IMR-90 (cell line): ENCODE measurements at regions not wholly inside any gene's neighbourhood (a gene's known extent, or its start where the extent isn't known, plus 50 kb on each side); places are given as distances from the start of the nearest gene placed in this dataset.

ENCODE experiments used
- ATAC-seq: fragments of 200-7000 bp; cut with Tn5 transposase; 2 replicates; pipeline ENCODE4 v1.9.1; 2020; ENCODE audit warnings: low read depth, mild to moderate bottlenecking, moderate library complexity
- BruUV-seq: library from RNA; stranded (reverse); fragments of 400-500 nt; replicated peaks from 2 replicates; lab custom pipeline; 2021; lab: Mats Ljungman, UMichigan
- CTCF ChIA-PET: fragments of 300-600 bp; formaldehyde crosslinking; extraction: SDS; loops from one replicate; lab custom pipeline; 2021; ENCODE audit warnings: antibody characterized with exemption; lab: Yijun Ruan, JAX
- POLR2A ChIA-PET: fragments of 300-600 bp; sonication (Branson Sonifier 250); formaldehyde crosslinking; loops from one replicate; lab custom pipeline; 2022; ENCODE audit warnings: antibody characterized with exemption; ENCODE audit not compliant: unreplicated experiment; lab: Charles Lee
- DNase-seq: peaks from one replicate; pipeline ENCODE4 v3.0.0; 2013
- H2AFZ ChIP-seq: replicated peaks from 2 replicates; pipeline ENCODE3; 2013; ENCODE audit warnings: low read length, mild to moderate bottlenecking; ENCODE audit not compliant: poor library complexity
- H2AK5ac ChIP-seq: 2 replicates; pipeline ENCODE4 v1.6.1; 2013; ENCODE audit warnings: low read depth, low read length, inconsistent platforms
- H2AK9ac ChIP-seq: replicated peaks from 2 replicates; pipeline ENCODE3; 2013; ENCODE audit warnings: mild to moderate bottlenecking, low read depth, low read length, moderate library complexity; ENCODE audit not compliant: poor library complexity
- H2BK120ac ChIP-seq: 2 replicates; pipeline ENCODE4 v1.6.1; 2013; ENCODE audit warnings: low read depth, low read length, inconsistent platforms
- H2BK15ac ChIP-seq: 3 replicates; pipeline ENCODE4 v1.6.1; 2013; ENCODE audit warnings: low read depth, low read length, inconsistent platforms
- H2BK20ac ChIP-seq: 2 replicates; pipeline ENCODE4 v1.6.1; 2013; ENCODE audit warnings: low read depth, mild to moderate bottlenecking, inconsistent platforms, low read length, moderate library complexity
- H2BK5ac ChIP-seq: 2 replicates; pipeline ENCODE4 v1.6.1; 2013; ENCODE audit warnings: mild to moderate bottlenecking, low read depth, low read length, inconsistent platforms; ENCODE audit not compliant: poor library complexity, severe bottlenecking
- H3K14ac ChIP-seq: replicated peaks from 2 replicates; pipeline ENCODE4 v1.6.1; 2013; ENCODE audit warnings: low read depth, low read length, inconsistent platforms
- H3K18ac ChIP-seq: 2 replicates; pipeline ENCODE4 v1.6.1; 2013; ENCODE audit warnings: low read depth, low read length, control low read depth
- H3K23ac ChIP-seq: 2 replicates; pipeline ENCODE4 v1.6.1; 2013; ENCODE audit warnings: low read depth, low read length, inconsistent platforms
- H3K27ac ChIP-seq: 2 replicates; pipeline ENCODE4 v1.5.1; 2013; ENCODE audit warnings: mild to moderate bottlenecking, control low read depth, low read length; ENCODE audit not compliant: insufficient read depth
- H3K27me3 ChIP-seq: 2 replicates; pipeline ENCODE4 v1.6.1; 2013; ENCODE audit warnings: low read length; ENCODE audit not compliant: control insufficient read depth, insufficient read depth
- H3K36me3 ChIP-seq: 2 replicates; pipeline ENCODE4 v1.6.1; 2013; ENCODE audit warnings: low read length, mixed read lengths; ENCODE audit not compliant: control insufficient read depth, insufficient read depth
- H3K4ac ChIP-seq: 2 replicates; pipeline ENCODE4 v1.6.1; 2013; ENCODE audit warnings: low read depth, low read length, inconsistent platforms
- H3K4me1 ChIP-seq: 2 replicates; pipeline ENCODE4 v1.6.1; 2013; ENCODE audit warnings: low read length, mixed read lengths; ENCODE audit not compliant: control insufficient read depth, insufficient read depth
- H3K4me2 ChIP-seq: 2 replicates; pipeline ENCODE4 v1.6.1; 2013; ENCODE audit warnings: low read depth, mild to moderate bottlenecking, control low read depth, low read length, moderate library complexity
- H3K4me3 ChIP-seq: 2 replicates; pipeline ENCODE4 v1.5.1; 2013; ENCODE audit warnings: low read depth, mild to moderate bottlenecking, control low read depth, low read length, moderate library complexity; ENCODE audit not compliant: insufficient read depth
- H3K56ac ChIP-seq: 2 replicates; pipeline ENCODE4 v1.6.1; 2013; ENCODE audit warnings: low read length, inconsistent platforms; ENCODE audit not compliant: insufficient read depth; ENCODE audit errors: extremely low read depth
- H3K79me1 ChIP-seq, 2 experiments: 2 replicates each; pipeline ENCODE4 v1.6.1; 2013; ENCODE audit warnings: low read length in 2 of 2, inconsistent platforms in 1 of 2, low read depth in 1 of 2
- H3K9ac ChIP-seq: 2 replicates; pipeline ENCODE4 v1.6.1; 2013; ENCODE audit warnings: low read depth, low read length, control low read depth
- H3K9me1 ChIP-seq: 2 replicates; pipeline ENCODE4 v1.6.1; 2013; ENCODE audit warnings: low read length, inconsistent platforms; ENCODE audit not compliant: insufficient read depth
- H3K9me3 ChIP-seq: 2 replicates; pipeline ENCODE4 v1.6.1; 2013; ENCODE audit warnings: low read length; ENCODE audit not compliant: control insufficient read depth, insufficient read depth
- H4K20me1 ChIP-seq: 2 replicates; pipeline ENCODE4 v1.6.1; 2013; ENCODE audit warnings: low read length, inconsistent platforms; ENCODE audit not compliant: insufficient read depth
- H4K5ac ChIP-seq: 2 replicates; pipeline ENCODE4 v1.6.1; 2013; ENCODE audit warnings: mild to moderate bottlenecking, low read depth, low read length, control low read depth
- H4K8ac ChIP-seq, 2 experiments: 2 replicates each; pipeline ENCODE4 v1.6.1; 2013; ENCODE audit warnings: low read depth in 2 of 2, low read length in 2 of 2, control low read depth in 1 of 2, inconsistent platforms in 1 of 2
- H4K91ac ChIP-seq: 2 replicates; pipeline ENCODE4 v1.6.1; 2013; ENCODE audit warnings: low read depth, low read length, inconsistent platforms; ENCODE audit not compliant: insufficient read depth
- BHLHE40 ChIP-seq: fragments of 150-350 bp; IDR thresholded peaks from 2 replicates; pipeline ENCODE4 v1.6.1; 2016; ENCODE audit warnings: mild to moderate bottlenecking, low read depth, low read length
- CEBPB ChIP-seq: IDR thresholded peaks from 2 replicates; pipeline ENCODE4 v1.6.1; 2012; ENCODE audit warnings: low read depth, low read length, improper control_type of control experiment
- CHD1 ChIP-seq: IDR thresholded peaks from 2 replicates; pipeline ENCODE4 v1.6.1; 2012; ENCODE audit warnings: low read depth, low read length, improper control_type of control experiment
- FOS ChIP-seq: fragments of 150-350 bp; IDR thresholded peaks from 2 replicates; pipeline ENCODE4 v1.6.1; 2016; ENCODE audit warnings: low read depth, low read length
- MAFK ChIP-seq: IDR thresholded peaks from 2 replicates; pipeline ENCODE4 v1.6.1; 2012; ENCODE audit warnings: low read depth, low read length, improper control_type of control experiment
- MAZ ChIP-seq: IDR thresholded peaks from 2 replicates; pipeline ENCODE4 v1.6.1; 2012; ENCODE audit warnings: low read depth, mild to moderate bottlenecking, low read length, improper control_type of control experiment, moderate library complexity, borderline replicate concordance
- MXI1 ChIP-seq: IDR thresholded peaks from 2 replicates; pipeline ENCODE4 v1.6.1; 2012; ENCODE audit warnings: low read depth, mild to moderate bottlenecking, low read length, moderate library complexity, borderline replicate concordance
- NFE2L2 ChIP-seq: fragments of 150-350 bp; IDR thresholded peaks from 2 replicates; pipeline ENCODE4 v1.6.1; 2016; ENCODE audit warnings: low read depth, mild to moderate bottlenecking, low read length
- POLR2A ChIP-seq: IDR thresholded peaks from 2 replicates; pipeline ENCODE4 v1.6.1; 2012; ENCODE audit warnings: mild to moderate bottlenecking, low read depth, low read length
- RAD21 ChIP-seq: IDR thresholded peaks from 2 replicates; pipeline ENCODE4 v1.6.1; 2012; ENCODE audit warnings: low read length, improper control_type of control experiment
- RCOR1 ChIP-seq: IDR thresholded peaks from 2 replicates; pipeline ENCODE4 v1.6.1; 2012; ENCODE audit warnings: mild to moderate bottlenecking, low read length, improper control_type of control experiment; ENCODE audit not compliant: insufficient replicate concordance
- RFX5 ChIP-seq: IDR thresholded peaks from 2 replicates; pipeline ENCODE4 v1.8.0; 2012; ENCODE audit warnings: low read depth, mild to moderate bottlenecking, low read length, moderate library complexity
- SMC3 ChIP-seq: fragments of 150-350 bp; IDR thresholded peaks from 2 replicates; pipeline ENCODE4 v1.6.1; 2016; ENCODE audit warnings: low read depth, mild to moderate bottlenecking, antibody characterized with exemption, low read length, moderate library complexity
- WGBS, 2 experiments: methylation state at CpG; one replicate each; pipeline versions ENCODE4 v1.1.5 to v1.1.7; 2013; ENCODE audit warnings: missing lambda C conversion rate in 2 of 2; ENCODE audit not compliant: insufficient read length in 1 of 2; ENCODE audit errors: extremely low coverage in 2 of 2; 5-methylcytosine and 5-hydroxymethylcytosine counted together
- dilution Hi-C: fragments of 300-500 bp; cut with HindIII; formaldehyde crosslinking; loops from one replicate; pipeline ENCODE4 v1.14.3; 2018; ENCODE audit warnings: low sequenced_read_pairs; ENCODE audit not compliant: unreplicated experiment
- in situ Hi-C: fragments of 300-500 bp; cut with MboI; formaldehyde crosslinking; loops from 3 replicates; pipeline ENCODE4 v1.14.3; 2019; ENCODE audit warnings: low sequenced_read_pairs, inconsistent platforms, mixed read lengths
- intact Hi-C: fragments of 100-400 bp; cut with micrococcal nuclease; formaldehyde crosslinking; loops from 2 replicates; pipeline ENCODE4 v1.10.0; 2022
- TF ChIP-seq, protein P1 (sequence below): fragments of 150-350 bp; IDR thresholded peaks from 2 replicates; pipeline ENCODE4 v1.6.1; 2016; ENCODE audit warnings: low read depth, mild to moderate bottlenecking, low read length, moderate library complexity, borderline replicate concordance
- TF ChIP-seq, protein P2 (sequence below): conservative IDR thresholded peaks from 2 replicates; pipeline ENCODE4 v1.5.1; 2012; ENCODE audit warnings: mild to moderate bottlenecking, low read depth, low read length, improper control_type of control experiment
- TF ChIP-seq, protein P3 (sequence below): fragments of 150-350 bp; IDR thresholded peaks from 2 replicates; pipeline ENCODE4 v1.6.1; 2017; ENCODE audit warnings: mild to moderate bottlenecking, antibody characterized with exemption, low read length, low read depth

DNA sequence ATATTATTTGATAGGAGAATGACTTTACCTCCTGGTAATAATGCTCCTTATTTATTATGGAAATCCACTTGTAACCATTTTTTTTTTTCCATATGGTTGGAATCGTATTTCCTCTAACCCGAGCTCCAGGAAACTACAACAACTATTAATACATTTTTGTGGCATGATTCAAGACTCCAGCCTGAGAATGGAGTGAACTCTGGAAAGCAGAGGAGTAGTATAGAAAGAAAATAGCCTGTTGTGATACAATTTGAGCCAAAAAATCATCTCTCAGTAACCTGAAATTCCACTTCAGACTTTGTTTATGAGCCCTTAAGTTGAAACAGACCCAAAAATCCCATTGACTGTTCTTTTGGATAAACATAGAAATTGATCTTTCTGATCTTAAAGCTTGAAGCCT, 921.1 kb downstream of the SOCS6 start:
- no peak overlapping the region for H3K4me2 ChIP-seq
- no peak overlapping the region for H3K4ac ChIP-seq
- no peak overlapping the region for H4K5ac ChIP-seq
- DNase-seq (no peak), ATAC-seq (no peak)
- no peaks in the 10 kb centered on the region for H3K9me1 ChIP-seq
- no peak overlapping the region for H2BK20ac ChIP-seq
- no peak overlapping the region for H2BK5ac ChIP-seq
- no peak overlapping the region for H3K27ac ChIP-seq
- ChIA-PET POLR2A (no interaction called here), CTCF (no interaction called here)
- H4K91ac ChIP-seq, result no peak overlapping the region
- no peak overlapping the region for H3K56ac ChIP-seq
- no peak overlapping the region for H3K18ac ChIP-seq
- TF ChIP-seq RAD21 (no peak), RCOR1 (no peak), FOS (no peak), MXI1 (no peak), RFX5 (no peak), MAZ (no peak), CEBPB (no peak), NFE2L2 (no peak), BHLHE40 (no peak), SMC3 (no peak), CHD1 (no peak), POLR2A (no peak), MAFK (no peak)
- TF ChIP-seq, protein P1, sequence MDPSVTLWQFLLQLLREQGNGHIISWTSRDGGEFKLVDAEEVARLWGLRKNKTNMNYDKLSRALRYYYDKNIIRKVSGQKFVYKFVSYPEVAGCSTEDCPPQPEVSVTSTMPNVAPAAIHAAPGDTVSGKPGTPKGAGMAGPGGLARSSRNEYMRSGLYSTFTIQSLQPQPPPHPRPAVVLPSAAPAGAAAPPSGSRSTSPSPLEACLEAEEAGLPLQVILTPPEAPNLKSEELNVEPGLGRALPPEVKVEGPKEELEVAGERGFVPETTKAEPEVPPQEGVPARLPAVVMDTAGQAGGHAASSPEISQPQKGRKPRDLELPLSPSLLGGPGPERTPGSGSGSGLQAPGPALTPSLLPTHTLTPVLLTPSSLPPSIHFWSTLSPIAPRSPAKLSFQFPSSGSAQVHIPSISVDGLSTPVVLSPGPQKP, result no peak
- TF ChIP-seq, protein P2, sequence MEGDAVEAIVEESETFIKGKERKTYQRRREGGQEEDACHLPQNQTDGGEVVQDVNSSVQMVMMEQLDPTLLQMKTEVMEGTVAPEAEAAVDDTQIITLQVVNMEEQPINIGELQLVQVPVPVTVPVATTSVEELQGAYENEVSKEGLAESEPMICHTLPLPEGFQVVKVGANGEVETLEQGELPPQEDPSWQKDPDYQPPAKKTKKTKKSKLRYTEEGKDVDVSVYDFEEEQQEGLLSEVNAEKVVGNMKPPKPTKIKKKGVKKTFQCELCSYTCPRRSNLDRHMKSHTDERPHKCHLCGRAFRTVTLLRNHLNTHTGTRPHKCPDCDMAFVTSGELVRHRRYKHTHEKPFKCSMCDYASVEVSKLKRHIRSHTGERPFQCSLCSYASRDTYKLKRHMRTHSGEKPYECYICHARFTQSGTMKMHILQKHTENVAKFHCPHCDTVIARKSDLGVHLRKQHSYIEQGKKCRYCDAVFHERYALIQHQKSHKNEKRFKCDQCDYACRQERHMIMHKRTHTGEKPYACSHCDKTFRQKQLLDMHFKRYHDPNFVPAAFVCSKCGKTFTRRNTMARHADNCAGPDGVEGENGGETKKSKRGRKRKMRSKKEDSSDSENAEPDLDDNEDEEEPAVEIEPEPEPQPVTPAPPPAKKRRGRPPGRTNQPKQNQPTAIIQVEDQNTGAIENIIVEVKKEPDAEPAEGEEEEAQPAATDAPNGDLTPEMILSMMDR, result no peak
- TF ChIP-seq, protein P3, sequence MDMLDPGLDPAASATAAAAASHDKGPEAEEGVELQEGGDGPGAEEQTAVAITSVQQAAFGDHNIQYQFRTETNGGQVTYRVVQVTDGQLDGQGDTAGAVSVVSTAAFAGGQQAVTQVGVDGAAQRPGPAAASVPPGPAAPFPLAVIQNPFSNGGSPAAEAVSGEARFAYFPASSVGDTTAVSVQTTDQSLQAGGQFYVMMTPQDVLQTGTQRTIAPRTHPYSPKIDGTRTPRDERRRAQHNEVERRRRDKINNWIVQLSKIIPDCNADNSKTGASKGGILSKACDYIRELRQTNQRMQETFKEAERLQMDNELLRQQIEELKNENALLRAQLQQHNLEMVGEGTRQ, result no peak
- peaks cover 9% of the 10 kb centered on the region; the same call in 1 of the 2 replicates for H3K9me3 ChIP-seq
- no CpG with 5 or more reads among the region's 2 CpGs for WGBS, 2 experiments
- H2AK5ac ChIP-seq, result no peak overlapping the region
- no peak overlapping the region for H2BK15ac ChIP-seq
- no peaks in the 10 kb centered on the region for H3K36me3 ChIP-seq
- no peaks in the 10 kb centered on the region for H3K4me1 ChIP-seq
- H4K8ac ChIP-seq, result no peak overlapping the region
- no peak overlapping the region for H3K4me3 ChIP-seq
- no peak overlapping the region for H3K9ac ChIP-seq
- dilution Hi-C loops, result no loop called here
- H3K23ac ChIP-seq, result no peak overlapping the region
- no peak overlapping the region for H2BK120ac ChIP-seq
- H4K20me1 ChIP-seq, result no peaks in the 10 kb centered on the region
- H3K79me1 ChIP-seq, result no peaks in the 10 kb centered on the region
- intact Hi-C loops, result no loop called here
- H3K27me3 ChIP-seq, result no peaks in the 10 kb centered on the region
- H2AFZ ChIP-seq, result no peak overlapping the region
- H3K14ac ChIP-seq, result no peak overlapping the region
- no TSS peak for BruUV-seq
- no peak overlapping the region for H2AK9ac ChIP-seq
- in situ Hi-C loops, result no loop called here
